ENCODE measurements at regions not wholly inside any gene's neighbourhood (a gene's known extent, or its start where the extent isn't known, plus 50 kb on each side); places are given as distances from the start of the nearest gene placed in this dataset.

DNA sequence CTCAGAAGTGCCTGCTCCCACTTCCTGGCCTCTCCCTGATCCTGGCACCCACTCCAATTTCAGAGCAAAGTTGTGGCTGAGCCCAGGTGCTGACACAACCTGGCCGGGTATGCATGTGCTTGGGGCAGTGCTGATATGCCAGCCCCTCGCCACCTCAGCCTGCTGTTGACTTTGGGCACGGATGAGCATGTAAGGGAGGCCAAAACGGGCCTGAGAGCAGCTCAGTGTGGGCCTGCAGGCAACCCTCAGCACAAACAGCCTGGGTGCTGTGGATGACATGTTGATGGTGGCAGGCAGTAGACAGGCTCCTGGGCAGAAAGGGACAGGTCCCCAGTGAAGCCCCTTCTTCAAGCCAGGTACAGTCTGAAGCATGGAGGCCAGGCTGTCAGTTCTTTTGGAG, 553.6 kb upstream of the FSIP2 start:
- no peak for DNase-seq
- no peaks in the 10 kb centered on the region for H3K4me1 ChIP-seq
- no peak overlapping the region for H3K4me3 ChIP-seq
- intact Hi-C loops (cut with DNase I; ENCODE audit: low total_unique reads): no loop called here
- no peaks in the 10 kb centered on the region for H3K9me3 ChIP-seq
- H3K27me3 ChIP-seq: no peaks in the 10 kb centered on the region
- WGBS, 2 donors: 85 to 98% methylated on average over 3 to 4 of the region's 4 CpGs
- TF ChIP-seq, protein P1, sequence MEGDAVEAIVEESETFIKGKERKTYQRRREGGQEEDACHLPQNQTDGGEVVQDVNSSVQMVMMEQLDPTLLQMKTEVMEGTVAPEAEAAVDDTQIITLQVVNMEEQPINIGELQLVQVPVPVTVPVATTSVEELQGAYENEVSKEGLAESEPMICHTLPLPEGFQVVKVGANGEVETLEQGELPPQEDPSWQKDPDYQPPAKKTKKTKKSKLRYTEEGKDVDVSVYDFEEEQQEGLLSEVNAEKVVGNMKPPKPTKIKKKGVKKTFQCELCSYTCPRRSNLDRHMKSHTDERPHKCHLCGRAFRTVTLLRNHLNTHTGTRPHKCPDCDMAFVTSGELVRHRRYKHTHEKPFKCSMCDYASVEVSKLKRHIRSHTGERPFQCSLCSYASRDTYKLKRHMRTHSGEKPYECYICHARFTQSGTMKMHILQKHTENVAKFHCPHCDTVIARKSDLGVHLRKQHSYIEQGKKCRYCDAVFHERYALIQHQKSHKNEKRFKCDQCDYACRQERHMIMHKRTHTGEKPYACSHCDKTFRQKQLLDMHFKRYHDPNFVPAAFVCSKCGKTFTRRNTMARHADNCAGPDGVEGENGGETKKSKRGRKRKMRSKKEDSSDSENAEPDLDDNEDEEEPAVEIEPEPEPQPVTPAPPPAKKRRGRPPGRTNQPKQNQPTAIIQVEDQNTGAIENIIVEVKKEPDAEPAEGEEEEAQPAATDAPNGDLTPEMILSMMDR (IDR thresholded peaks at IDR 0.05): no peak
- no peak for TF ChIP-seq POLR2A (IDR thresholded peaks at IDR 0.05)
- H3K36me3 ChIP-seq (ENCODE audit: low read depth, missing control alignments): no peaks in the 10 kb centered on the region
- no peak overlapping the region for H3K27ac ChIP-seq

GRCh38 chr2:185187421-185187820, 551.2 kb upstream of the FSIP2 start:
- Histone ChIP-seq H3K36me3 (ENCODE audit: low read depth, missing control alignments) (no peaks in the 10 kb centered on the region), H3K4me1 (no peaks in the 10 kb centered on the region), H3K27me3 (no peaks in the 10 kb centered on the region), H3K27ac (no peak overlapping the region), H3K4me3 (no peak overlapping the region), H3K9me3 (no peaks in the 10 kb centered on the region)
- TF ChIP-seq POLR2A (IDR thresholded peaks at IDR 0.05): no peak
- TF ChIP-seq, protein P1 (IDR thresholded peaks at IDR 0.05): no peak
- 79 to 89% methylated on average over 3 of the region's 3 CpGs for WGBS, 2 donors
- DNase-seq: no peak
- intact Hi-C loops (cut with DNase I; ENCODE audit: low total_unique reads): no loop called here

DNA sequence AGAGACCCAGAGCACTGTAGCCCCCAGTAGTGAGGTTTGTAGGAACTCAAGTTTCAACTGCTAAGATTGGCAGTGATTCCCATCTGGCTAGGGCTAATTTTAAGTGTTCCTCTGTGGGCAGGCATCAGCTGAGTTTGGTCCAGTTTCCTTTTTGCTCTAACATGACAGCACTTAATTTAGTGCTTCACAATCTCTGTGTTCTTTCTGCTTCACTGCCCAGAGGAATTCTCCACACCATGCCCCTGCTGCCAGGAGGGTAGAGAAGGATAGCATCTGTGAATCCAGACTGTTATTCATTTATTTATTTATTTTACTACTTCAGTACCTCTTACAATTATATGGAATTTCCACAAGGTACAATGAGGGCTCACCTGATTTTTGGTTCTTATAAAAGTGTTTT, 549.9 kb upstream of the FSIP2 start:
- Histone ChIP-seq H3K36me3 (ENCODE audit: low read depth, missing control alignments) (no peaks in the 10 kb centered on the region), H3K27ac (no peak overlapping the region), H3K4me3 (no peak overlapping the region), H3K27me3 (no peaks in the 10 kb centered on the region), H3K9me3 (no peaks in the 10 kb centered on the region), H3K4me1 (no peaks in the 10 kb centered on the region)
- intact Hi-C loops (cut with DNase I; ENCODE audit: low total_unique reads): no loop called here
- TF ChIP-seq POLR2A (IDR thresholded peaks at IDR 0.05): no peak
- TF ChIP-seq, protein P1 (IDR thresholded peaks at IDR 0.05): no peak
- no peak for DNase-seq

GRCh38 chr2:185201063-185201462, 537.5 kb upstream of the FSIP2 start:
- intact Hi-C loops (cut with DNase I; ENCODE audit: low total_unique reads): no loop called here
- Histone ChIP-seq H3K27ac (no peak overlapping the region), H3K27me3 (no peaks in the 10 kb centered on the region), H3K36me3 (ENCODE audit: low read depth, missing control alignments) (no peaks in the 10 kb centered on the region), H3K4me1 (no peaks in the 10 kb centered on the region), H3K4me3 (no peak overlapping the region), H3K9me3 (no peaks in the 10 kb centered on the region)
- WGBS, 2 donors: 59 to 60% methylated on average over 1 of the region's 1 CpG
- TF ChIP-seq POLR2A (IDR thresholded peaks at IDR 0.05): no peak
- no peak for DNase-seq

- Histone ChIP-seq H3K4me3 (no peak overlapping the region), H3K9me3 (no peaks in the 10 kb centered on the region), H3K27me3 (no peaks in the 10 kb centered on the region), H3K36me3 (ENCODE audit: low read depth, missing control alignments) (no peaks in the 10 kb centered on the region), H3K27ac (no peak overlapping the region), H3K4me1 (no peaks in the 10 kb centered on the region)
- no peak for DNase-seq
- no peak for TF ChIP-seq POLR2A (IDR thresholded peaks at IDR 0.05)
- TF ChIP-seq, protein P1 (IDR thresholded peaks at IDR 0.05): no peak
- intact Hi-C loops (cut with DNase I; ENCODE audit: low total_unique reads): no loop called here
- 62 to 86% methylated on average over 2 of the region's 2 CpGs for WGBS, 2 donors
These were observed 536.2 kb upstream of the FSIP2 start for GRCh38 chr2:185202381-185202780.

Measured in testis (tissue), 2 donors.